ENCODE measurements at regions not wholly inside any gene's neighbourhood (a gene's known extent, or its start where the extent isn't known, plus 50 kb on each side); places are given as distances from the start of the nearest gene placed in this dataset.

DNA sequence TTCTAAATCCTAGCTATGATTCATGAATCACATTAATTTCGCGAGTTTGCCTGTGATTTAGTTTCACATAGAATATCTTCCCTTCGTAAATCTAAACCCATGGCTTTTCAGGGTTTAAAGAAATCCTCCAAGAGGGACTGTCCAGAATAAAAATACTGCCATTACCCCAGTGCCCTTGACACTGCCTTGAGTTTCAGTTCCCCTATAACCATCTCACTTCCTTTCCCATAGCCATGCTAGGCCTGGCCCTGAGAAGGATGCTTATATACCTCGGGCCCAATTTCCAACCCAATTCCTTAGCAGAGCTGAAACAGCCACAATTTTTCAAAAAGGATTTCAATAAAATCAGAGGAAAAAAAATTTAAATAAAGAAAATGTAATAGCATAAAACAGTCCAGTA, 697.3 kb downstream of the FRK start:
- H3K27ac ChIP-seq (ENCODE audit: low read length): no peak overlapping the region
- no peaks in the 10 kb centered on the region for H3K9me2 ChIP-seq (replicated peaks; ENCODE audit: insufficient read depth, low read length)
- H3K79me2 ChIP-seq (ENCODE audit: low read length): no peaks in the 10 kb centered on the region
- no peak overlapping the region for H3K4me2 ChIP-seq (ENCODE audit: low read depth, low read length)
- no peak overlapping the region for H3K9ac ChIP-seq (ENCODE audit: low read length)
- no peaks in the 10 kb centered on the region for H3K9me3 ChIP-seq (replicated peaks; ENCODE audit: insufficient read depth, low read length)
- no peak overlapping the region for H3K4me3 ChIP-seq (ENCODE audit: low read length)
- H3K4me1 ChIP-seq (ENCODE audit: low read length): no peaks in the 10 kb centered on the region
- no peaks in the 10 kb centered on the region for H3F3A ChIP-seq (ENCODE audit: insufficient read depth, low read length)
- no peak overlapping the region for H2AFZ ChIP-seq (ENCODE audit: low read length)
- no peaks in the 10 kb centered on the region for H3K36me3 ChIP-seq (replicated peaks; ENCODE audit: insufficient read depth, low read length)
- H4K20me1 ChIP-seq (ENCODE audit: insufficient read depth, low read length): no peaks in the 10 kb centered on the region
- TF ChIP-seq, protein P1, sequence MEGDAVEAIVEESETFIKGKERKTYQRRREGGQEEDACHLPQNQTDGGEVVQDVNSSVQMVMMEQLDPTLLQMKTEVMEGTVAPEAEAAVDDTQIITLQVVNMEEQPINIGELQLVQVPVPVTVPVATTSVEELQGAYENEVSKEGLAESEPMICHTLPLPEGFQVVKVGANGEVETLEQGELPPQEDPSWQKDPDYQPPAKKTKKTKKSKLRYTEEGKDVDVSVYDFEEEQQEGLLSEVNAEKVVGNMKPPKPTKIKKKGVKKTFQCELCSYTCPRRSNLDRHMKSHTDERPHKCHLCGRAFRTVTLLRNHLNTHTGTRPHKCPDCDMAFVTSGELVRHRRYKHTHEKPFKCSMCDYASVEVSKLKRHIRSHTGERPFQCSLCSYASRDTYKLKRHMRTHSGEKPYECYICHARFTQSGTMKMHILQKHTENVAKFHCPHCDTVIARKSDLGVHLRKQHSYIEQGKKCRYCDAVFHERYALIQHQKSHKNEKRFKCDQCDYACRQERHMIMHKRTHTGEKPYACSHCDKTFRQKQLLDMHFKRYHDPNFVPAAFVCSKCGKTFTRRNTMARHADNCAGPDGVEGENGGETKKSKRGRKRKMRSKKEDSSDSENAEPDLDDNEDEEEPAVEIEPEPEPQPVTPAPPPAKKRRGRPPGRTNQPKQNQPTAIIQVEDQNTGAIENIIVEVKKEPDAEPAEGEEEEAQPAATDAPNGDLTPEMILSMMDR (IDR thresholded peaks at IDR 0.05; ENCODE audit: low read length): no peak
- TF ChIP-seq EZH2 (optimal IDR thresholded peaks at IDR 0.05; ENCODE audit: low read depth, low read length) (no peak), EZH2phosphoT487 (IDR thresholded peaks at IDR 0.05; ENCODE audit: low read length) (no peak)
- H3K27me3 ChIP-seq (replicated peaks; ENCODE audit: insufficient read depth, low read length): no peaks in the 10 kb centered on the region
- DNase-seq: no peak

DNA sequence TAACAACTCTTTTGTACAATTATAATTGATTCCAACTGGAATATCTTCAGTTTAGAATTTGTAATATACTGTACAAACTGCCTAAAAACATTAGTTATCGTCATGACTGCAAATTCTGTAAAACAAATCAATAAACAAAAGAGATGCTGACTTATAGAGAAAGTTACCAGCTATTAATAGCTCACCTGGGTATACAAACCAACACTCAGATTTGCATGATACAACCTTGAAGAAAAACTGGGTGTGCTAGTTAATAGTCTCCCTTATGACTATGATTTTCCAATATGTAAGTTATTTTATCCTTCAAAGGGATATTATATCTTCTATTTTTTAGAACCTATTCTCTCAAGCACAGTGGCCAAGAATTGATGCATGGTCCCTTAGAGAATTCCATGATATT, 698.5 kb downstream of the FRK start:
- Histone ChIP-seq H3K9me2 (replicated peaks; ENCODE audit: insufficient read depth, low read length) (no peaks in the 10 kb centered on the region), H3K36me3 (replicated peaks; ENCODE audit: insufficient read depth, low read length) (no peaks in the 10 kb centered on the region), H3K9me3 (replicated peaks; ENCODE audit: insufficient read depth, low read length) (no peaks in the 10 kb centered on the region), H3K79me2 (ENCODE audit: low read length) (no peaks in the 10 kb centered on the region), H3F3A (ENCODE audit: insufficient read depth, low read length) (no peaks in the 10 kb centered on the region), H3K27ac (ENCODE audit: low read length) (no peak overlapping the region), H3K4me2 (ENCODE audit: low read depth, low read length) (no peak overlapping the region), H3K4me1 (ENCODE audit: low read length) (no peaks in the 10 kb centered on the region), H3K27me3 (replicated peaks; ENCODE audit: insufficient read depth, low read length) (no peaks in the 10 kb centered on the region), H2AFZ (ENCODE audit: low read length) (no peak overlapping the region), H4K20me1 (ENCODE audit: insufficient read depth, low read length) (no peaks in the 10 kb centered on the region), H3K9ac (ENCODE audit: low read length) (no peak overlapping the region), H3K4me3 (ENCODE audit: low read length) (no peak overlapping the region)
- no peak for DNase-seq
- TF ChIP-seq EZH2phosphoT487 (IDR thresholded peaks at IDR 0.05; ENCODE audit: low read length) (no peak), EZH2 (optimal IDR thresholded peaks at IDR 0.05; ENCODE audit: low read depth, low read length) (no peak)
- TF ChIP-seq, protein P1 (IDR thresholded peaks at IDR 0.05; ENCODE audit: low read length): no peak

DNA sequence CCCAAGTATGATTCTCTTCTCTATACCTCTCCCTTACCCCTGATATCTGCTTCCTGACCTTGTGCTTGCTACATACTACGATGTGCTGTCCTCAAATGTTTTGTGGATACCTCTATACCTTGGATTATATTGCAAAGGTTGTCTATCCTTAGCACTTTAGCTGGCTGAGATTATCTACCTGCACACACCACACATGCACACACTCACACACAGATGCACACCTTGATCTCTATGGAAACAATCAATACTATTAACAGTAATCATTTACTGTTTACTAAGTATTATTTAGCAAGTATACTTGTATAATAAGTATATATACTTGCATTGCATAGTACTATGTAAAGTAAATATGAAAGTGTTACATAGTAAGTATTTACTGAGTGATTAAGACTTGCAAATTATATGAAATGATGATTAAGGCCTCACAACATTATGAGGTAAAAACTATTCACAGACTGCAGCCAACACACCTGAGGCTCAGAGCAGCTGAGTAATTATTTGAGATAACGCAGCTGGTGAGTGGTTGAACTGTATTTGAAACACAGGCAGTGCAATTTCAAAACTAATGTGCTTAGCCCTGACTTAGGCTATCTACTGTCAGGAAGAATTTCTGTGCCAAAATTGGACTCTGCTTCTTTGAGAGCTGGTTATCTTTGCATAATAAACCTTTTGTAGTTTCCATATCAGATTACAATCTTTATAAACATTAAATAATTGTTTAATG, 699.9 kb downstream of the FRK start:
- Histone ChIP-seq H3K9me2 (replicated peaks; ENCODE audit: insufficient read depth, low read length) (no peaks in the 10 kb centered on the region), H3K4me2 (ENCODE audit: low read depth, low read length) (no peak overlapping the region), H3K27me3 (replicated peaks; ENCODE audit: insufficient read depth, low read length) (no peaks in the 10 kb centered on the region), H4K20me1 (ENCODE audit: insufficient read depth, low read length) (no peaks in the 10 kb centered on the region), H3F3A (ENCODE audit: insufficient read depth, low read length) (no peaks in the 10 kb centered on the region), H3K4me3 (ENCODE audit: low read length) (no peak overlapping the region), H2AFZ (ENCODE audit: low read length) (no peak overlapping the region), H3K4me1 (ENCODE audit: low read length) (no peaks in the 10 kb centered on the region), H3K79me2 (ENCODE audit: low read length) (no peaks in the 10 kb centered on the region), H3K36me3 (replicated peaks; ENCODE audit: insufficient read depth, low read length) (no peaks in the 10 kb centered on the region), H3K9me3 (replicated peaks; ENCODE audit: insufficient read depth, low read length) (no peaks in the 10 kb centered on the region), H3K27ac (ENCODE audit: low read length) (no peak overlapping the region), H3K9ac (ENCODE audit: low read length) (no peak overlapping the region)
- DNase-seq: no peak
- TF ChIP-seq EZH2phosphoT487 (IDR thresholded peaks at IDR 0.05; ENCODE audit: low read length) (no peak), EZH2 (optimal IDR thresholded peaks at IDR 0.05; ENCODE audit: low read depth, low read length) (no peak)
- TF ChIP-seq, protein P1 (IDR thresholded peaks at IDR 0.05; ENCODE audit: low read length): no peak
